HepG2 (cell line): ENCODE measurements at regions not wholly inside any gene's neighbourhood (a gene's known extent, or its start where the extent isn't known, plus 50 kb on each side); places are given as distances from the start of the nearest gene placed in this dataset.

Experiments
- IRF2 ChIP-seq: IDR thresholded peaks from 2 replicates; pipeline ENCODE4 v1.6.1; 2018; ENCODE audit warnings: missing genetic modification reagents, missing compliant biosample characterization
- JUND ChIP-seq: sonication (generic); formaldehyde crosslinking; IDR thresholded peaks from 2 replicates; pipeline ENCODE4 v1.8.0; 2022; ENCODE audit warnings: mild to moderate bottlenecking, missing genetic modification reagents
- POGZ ChIP-seq: sonication (generic); formaldehyde crosslinking; IDR thresholded peaks from 2 replicates; pipeline ENCODE4 v1.4.0; 2020; ENCODE audit warnings: mild to moderate bottlenecking, missing genetic modification reagents
- SETDB1 ChIP-seq: sonication (generic); formaldehyde crosslinking; IDR thresholded peaks from 2 replicates; pipeline ENCODE4 v1.5.1; 2020; ENCODE audit warnings: missing genetic modification reagents, mild to moderate bottlenecking, borderline replicate concordance
- SMAD3 ChIP-seq: sonication (generic); formaldehyde crosslinking; IDR thresholded peaks from 2 replicates; pipeline ENCODE4 v1.4.0; 2020; ENCODE audit warnings: missing genetic modification reagents
- ZNF274 ChIP-seq: sonication (generic); formaldehyde crosslinking; IDR thresholded peaks from 2 replicates; pipeline ENCODE4 v1.5.1; 2020; ENCODE audit warnings: mild to moderate bottlenecking, missing genetic modification reagents
- ZNF777 ChIP-seq: sonication (generic); formaldehyde crosslinking; IDR thresholded peaks from 2 replicates; pipeline ENCODE4 v1.4.0; 2020; ENCODE audit warnings: missing genetic modification reagents
- TF ChIP-seq, protein P1 (sequence below): sonication (generic); formaldehyde crosslinking; IDR thresholded peaks from 2 replicates; pipeline ENCODE4 v1.5.0; 2020; ENCODE audit warnings: mild to moderate bottlenecking, missing genetic modification reagents, moderate library complexity

DNA sequence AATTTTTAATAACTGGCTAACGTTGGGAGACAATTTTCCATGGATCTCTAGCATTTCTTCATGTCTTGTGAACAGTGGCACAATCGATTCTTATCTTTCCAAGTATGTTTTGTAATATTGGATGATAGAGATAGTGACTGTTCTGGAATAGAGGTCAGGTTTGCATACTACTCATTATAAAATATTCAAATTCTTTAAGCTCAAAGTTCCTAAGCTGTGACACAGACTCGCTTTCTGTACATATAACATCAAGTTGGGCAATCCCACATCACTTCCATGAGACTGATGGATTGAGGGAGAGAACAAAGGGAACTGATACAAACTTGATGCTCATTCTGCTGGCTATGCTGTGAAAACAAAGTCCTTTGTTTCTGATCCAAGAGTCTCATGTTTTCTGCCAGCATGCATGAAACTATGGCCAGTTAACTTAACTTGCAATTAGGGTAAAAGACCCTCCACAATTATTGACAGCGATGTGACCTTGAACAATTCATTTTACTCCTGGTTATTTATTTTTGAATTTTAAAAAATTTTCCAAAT, 392.4 kb downstream of the TTLL7 start:
- TF ChIP-seq IRF2 (CRISPR knock-in tag): no peak
- TF ChIP-seq JUND: no peak
- TF ChIP-seq, protein P1, sequence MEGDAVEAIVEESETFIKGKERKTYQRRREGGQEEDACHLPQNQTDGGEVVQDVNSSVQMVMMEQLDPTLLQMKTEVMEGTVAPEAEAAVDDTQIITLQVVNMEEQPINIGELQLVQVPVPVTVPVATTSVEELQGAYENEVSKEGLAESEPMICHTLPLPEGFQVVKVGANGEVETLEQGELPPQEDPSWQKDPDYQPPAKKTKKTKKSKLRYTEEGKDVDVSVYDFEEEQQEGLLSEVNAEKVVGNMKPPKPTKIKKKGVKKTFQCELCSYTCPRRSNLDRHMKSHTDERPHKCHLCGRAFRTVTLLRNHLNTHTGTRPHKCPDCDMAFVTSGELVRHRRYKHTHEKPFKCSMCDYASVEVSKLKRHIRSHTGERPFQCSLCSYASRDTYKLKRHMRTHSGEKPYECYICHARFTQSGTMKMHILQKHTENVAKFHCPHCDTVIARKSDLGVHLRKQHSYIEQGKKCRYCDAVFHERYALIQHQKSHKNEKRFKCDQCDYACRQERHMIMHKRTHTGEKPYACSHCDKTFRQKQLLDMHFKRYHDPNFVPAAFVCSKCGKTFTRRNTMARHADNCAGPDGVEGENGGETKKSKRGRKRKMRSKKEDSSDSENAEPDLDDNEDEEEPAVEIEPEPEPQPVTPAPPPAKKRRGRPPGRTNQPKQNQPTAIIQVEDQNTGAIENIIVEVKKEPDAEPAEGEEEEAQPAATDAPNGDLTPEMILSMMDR (CRISPR knock-in tag): no peak
- TF ChIP-seq ZNF274 (CRISPR knock-in tag): no peak
- TF ChIP-seq SETDB1 (CRISPR knock-in tag): no peak
- TF ChIP-seq ZNF777: no peak
- TF ChIP-seq SMAD3: no peak
- no peak for TF ChIP-seq POGZ (CRISPR knock-in tag)
